Esophagus muscularis mucosa (tissue), 4 donors: ENCODE measurements at regions not wholly inside any gene's neighbourhood (a gene's known extent, or its start where the extent isn't known, plus 50 kb on each side); places are given as distances from the start of the nearest gene placed in this dataset.

ENCODE experiments used
- CTCF ChIP-seq, 3 experiments: fragments of 200-600 bp in 2 of 3; fragments of 450-650 bp in 1 of 3; sonication (generic) in 2 of 3; IDR thresholded peaks; one replicate each; pipeline ENCODE4 v1.5.1; 2017 to 2019; ENCODE audit warnings: antibody characterized with exemption in 3 of 3, mild to moderate bottlenecking in 2 of 3, moderate library complexity in 1 of 3
- EP300 ChIP-seq: sonication (generic); formaldehyde crosslinking; IDR thresholded peaks from one replicate; pipeline ENCODE4 v1.6.1; 2017; ENCODE audit warnings: antibody characterized with exemption
- POLR2A ChIP-seq: fragments of 450-650 bp; IDR thresholded peaks from one replicate; pipeline ENCODE4 v1.6.1; 2017; ENCODE audit warnings: antibody characterized with exemption, moderate library complexity, mild to moderate bottlenecking, low read depth
- POLR2AphosphoS5 ChIP-seq, 2 donors: sonication (generic); formaldehyde crosslinking; IDR thresholded peaks; one replicate each; pipeline ENCODE4 v1.6.1; 2017; ENCODE audit warnings: antibody characterized with exemption in 2 of 2

- TF ChIP-seq CTCF (IDR thresholded peaks at IDR 0.05) (no peak), POLR2A (no peak), POLR2AphosphoS5 (IDR thresholded peaks at IDR 0.05) (no peak), EP300 (no peak)
Observed at GRCh38 chr2:150063931-150064548, 423.4 kb downstream of the RND3 start.
